GM21423 (cell line): ENCODE measurements at regions not wholly inside any gene's neighbourhood (a gene's known extent, or its start where the extent isn't known, plus 50 kb on each side); places are given as distances from the start of the nearest gene placed in this dataset.

Experiments
- ATAC-seq: cut with Tn5 transposase; IDR thresholded peaks from one replicate; pipeline ENCODE4 v1.9.1; 2021; ENCODE audit warnings: mild to moderate bottlenecking, moderate library complexity; ENCODE audit not compliant: unreplicated experiment

DNA sequence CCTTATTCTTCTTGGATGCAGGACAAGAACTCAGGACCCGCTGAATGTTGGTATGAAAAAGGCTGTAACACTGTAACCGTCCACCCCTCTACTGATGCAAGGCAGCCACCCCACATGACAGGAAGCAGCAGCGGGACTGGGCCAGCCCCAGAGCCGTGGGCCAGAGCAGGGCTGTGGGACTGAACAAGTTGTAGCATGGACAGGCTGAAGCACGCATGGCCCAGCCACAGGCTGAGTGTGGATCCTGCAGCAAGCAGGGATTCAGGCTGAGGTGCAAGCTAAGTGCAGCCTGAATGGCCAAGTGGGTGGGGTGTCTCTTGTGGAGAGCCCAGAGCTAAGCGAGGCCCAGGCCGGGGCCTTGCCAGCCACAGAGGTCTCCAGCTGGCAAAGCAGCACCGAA, 632.2 kb downstream of the SPOCK3 start:
- no peak for ATAC-seq

DNA sequence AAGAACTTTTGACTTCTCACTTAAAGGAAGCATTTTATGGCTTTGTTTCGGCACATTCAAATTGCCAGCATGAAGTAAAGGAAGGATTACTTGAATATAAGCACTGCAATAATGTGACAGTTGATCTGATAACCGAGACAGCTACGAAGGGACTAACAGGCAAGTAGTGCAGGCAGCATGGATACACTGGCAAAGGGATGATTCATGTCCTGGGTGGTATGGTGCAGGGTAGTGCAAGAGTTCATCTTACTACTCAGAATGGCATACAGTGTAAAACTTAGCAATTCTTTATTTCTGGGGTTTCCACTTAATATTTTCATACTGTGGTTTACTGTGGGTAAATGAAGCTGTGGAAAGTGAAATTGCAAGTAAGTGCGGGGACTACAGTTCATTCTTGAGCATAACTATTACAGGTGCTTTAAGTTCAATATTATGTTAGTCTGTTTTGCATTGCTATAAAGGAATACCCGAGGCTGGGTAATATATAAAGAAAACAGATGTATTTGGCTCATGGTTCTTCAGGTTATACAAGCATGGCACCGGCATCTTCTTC, 611.8 kb downstream of the SPOCK3 start:
- no peak for ATAC-seq

DNA sequence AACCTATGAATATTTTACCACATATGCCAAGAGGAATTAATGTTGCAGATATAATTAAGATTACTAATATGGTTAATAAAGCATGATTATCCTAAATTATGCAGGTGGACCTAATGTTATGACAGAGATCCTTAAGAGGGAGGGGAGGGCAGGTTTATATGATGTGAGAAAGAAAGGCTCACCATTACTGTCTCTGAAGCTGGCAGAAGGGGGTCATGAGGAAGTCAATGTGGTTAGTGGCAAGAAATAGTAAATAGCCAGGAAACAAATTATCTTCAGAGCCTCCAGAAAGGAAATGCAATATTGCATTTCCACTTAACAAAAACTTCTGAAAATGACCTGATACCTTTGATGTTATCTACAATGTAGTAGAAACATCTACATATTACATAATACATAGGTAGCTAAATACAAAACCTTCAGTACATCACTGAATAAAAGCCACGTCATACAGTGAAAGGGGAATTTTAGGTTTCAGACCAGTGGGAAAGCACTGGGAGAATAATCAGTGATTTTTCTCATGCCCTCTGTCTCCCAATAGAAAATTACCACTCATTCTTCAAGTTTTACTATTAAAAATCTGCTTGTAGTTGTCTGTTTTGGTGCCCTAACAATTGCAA, 609.2 kb downstream of the SPOCK3 start:
- no peak for ATAC-seq

DNA sequence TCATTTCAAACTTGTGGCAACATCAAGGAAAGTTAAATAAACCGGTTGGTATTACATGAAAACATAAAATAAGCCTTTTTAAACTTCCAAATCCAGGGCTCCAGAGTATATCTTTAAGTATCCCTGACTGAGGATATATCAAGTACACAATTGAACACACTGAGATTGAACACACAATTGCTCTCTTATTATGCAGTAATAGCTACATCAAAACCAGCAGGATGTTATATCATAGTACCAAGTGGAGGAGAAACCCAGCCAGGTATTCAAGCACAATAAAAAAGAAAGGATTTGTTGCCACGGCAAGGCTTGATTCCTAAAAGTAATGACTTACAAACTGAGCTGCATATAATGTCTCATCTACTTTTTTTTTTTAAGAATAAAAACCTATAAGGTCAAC, 605.8 kb downstream of the SPOCK3 start:
- no peak for ATAC-seq

DNA sequence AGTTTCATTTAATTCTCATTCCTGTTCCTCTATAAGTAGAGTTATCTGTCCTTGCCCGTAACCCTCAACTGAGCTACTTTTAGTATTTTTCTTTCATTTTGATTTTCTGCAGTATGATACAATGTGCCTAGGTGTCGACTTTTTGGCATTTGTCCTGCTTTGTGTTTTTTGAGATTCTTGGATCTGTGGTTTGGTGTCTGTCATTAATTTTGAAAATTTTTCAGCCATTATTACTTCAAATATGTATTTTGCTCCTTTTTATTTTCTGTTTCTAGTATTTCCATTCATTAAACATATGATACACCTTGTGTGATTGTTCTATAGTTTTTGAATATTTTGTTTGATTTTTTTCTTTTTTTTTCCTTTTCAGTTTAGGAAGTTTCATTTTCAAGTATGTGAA, 598.9 kb downstream of the SPOCK3 start:
- no peak for ATAC-seq

DNA sequence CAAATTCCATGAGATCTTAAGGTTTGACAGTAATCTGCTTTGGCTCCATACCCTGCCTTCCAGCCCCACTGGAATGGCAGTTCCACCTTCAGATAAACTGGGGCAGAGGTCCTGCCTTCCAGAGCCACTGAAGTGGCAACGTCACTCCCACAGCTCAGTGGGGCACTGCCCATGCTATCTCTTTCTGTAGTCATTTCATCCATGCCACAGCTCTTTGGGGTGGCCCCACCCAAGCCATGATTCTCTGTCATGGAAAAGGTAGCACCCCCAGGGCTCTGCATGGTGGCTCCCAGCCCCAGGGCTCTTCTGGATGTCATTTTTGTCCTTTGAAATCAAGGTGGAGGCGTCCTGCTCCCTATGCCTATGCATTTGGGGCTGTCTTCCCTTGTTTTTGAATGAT, 596.5 kb downstream of the SPOCK3 start:
- ATAC-seq: no peak

DNA sequence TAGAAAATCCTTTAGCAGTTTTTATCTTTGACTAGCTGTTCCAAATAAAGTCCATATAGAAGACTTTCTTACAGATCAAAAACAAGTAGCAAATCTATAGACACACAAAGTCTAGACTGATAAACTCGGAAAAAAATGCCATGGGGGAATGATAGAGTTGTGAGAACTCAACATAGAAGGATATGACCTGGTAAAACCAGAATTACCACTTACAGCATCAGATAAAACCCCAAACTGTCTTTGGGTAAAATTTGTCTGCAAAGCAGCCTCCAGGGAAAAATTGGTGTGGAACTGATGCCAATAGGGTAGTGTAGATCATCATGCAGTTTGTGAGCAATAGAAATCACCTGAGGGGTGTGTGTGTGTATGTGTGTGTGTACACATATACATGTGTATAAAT, 579.1 kb downstream of the SPOCK3 start:
- no peak for ATAC-seq

DNA sequence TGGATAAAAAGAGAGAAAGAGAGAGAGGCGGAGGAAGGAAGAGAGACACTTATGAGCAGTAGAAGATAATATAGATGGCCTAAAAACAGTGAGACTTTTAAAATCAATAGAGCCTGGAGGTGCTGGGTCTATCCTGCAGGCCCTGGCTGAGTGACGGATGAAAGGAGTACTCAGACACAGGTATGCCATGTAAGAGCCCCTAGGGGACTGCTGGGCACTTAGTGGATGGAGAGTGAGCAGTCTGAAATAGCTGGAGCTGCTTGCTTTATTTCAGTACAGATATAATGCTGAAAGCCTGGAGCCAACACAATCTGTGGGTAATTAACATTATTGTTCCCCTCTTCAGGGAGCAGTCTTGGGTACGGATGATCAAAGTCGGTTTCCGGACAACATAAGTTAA, 578.6 kb downstream of the SPOCK3 start:
- ATAC-seq: no peak

DNA sequence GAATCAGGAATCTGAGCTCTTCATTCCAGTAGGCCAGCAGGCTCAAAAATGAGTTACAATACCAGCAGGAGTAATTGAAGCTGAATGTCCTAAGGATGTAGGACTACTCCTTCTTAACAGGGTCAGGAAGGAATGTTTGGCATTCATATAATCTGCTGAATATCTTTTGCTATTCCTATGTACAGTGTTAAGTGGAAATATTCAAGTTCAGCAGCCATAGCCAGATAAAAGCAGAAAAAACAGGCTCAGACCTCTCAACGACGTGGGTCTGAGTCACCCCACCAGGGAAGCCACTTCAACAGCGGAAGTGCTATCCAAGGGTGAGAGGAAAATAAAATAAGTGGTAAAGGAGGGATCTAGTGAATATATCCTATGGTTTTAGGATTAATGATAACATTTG, 577.0 kb downstream of the SPOCK3 start:
- ATAC-seq: no peak

DNA sequence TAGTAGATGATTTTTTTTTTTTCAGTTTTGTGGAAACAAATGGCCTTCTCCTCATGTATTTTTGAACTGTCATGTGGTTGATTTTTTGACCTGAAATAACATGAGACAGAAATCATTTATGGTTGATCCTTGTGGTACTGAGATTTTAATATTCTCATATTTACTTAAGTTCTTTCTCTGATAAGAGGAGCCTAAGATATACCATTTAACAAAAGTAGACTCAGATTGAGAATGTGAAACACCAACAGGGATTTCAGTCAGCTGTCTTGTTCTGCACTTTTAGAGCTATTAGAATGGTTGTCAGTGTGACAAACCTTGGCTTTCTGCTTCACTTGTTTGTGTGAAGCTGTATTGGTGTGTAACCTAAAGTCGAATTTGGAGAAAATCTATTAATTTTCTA, 575.7 kb downstream of the SPOCK3 start:
- no peak for ATAC-seq

DNA sequence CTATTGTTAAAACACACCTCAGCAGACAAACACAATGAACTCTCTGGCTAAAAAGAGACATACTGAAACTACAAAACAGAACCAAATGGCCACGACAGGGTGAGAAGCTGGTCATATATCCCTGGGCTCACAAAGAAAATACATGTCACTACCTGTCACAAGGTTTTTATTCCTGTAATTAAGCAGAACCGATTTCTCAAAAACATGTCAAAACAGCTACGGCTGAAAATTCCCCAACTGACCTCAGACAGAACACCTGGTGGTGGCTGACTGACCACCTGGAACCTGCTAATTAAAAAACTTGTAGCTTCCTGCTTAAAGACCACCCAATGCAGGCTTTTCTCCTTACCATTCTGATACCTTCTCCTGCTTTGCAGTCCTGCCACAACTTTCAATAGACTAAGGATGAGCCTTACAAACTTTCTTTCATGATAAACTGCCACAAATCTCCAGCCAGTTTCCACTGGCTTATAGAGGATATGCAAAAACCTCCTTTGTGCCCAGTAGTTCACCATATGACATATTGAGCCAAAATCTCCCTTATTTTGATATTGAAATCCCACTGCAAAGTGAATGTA, 571.9 kb downstream of the SPOCK3 start:
- ATAC-seq: peak; percentile 93

DNA sequence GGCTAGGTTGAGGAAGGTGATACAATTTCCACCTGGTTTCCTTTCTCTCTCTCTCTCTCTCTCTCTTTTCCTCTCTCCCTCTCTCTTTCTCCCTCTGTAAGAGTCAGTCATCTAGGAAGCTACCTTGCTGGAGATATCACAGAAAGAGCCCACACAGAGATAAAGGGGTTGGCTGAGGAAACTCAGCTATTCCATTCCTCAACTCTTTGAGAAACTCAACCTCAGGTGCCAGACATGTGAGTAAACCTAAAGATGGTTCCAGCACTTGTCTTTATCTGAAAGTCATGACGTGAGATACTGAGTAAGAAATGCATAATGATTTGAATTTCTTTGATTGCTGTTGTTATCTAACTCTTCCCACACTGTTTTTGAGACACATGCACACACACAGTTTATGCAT, 564.0 kb downstream of the SPOCK3 start:
- no peak for ATAC-seq

DNA sequence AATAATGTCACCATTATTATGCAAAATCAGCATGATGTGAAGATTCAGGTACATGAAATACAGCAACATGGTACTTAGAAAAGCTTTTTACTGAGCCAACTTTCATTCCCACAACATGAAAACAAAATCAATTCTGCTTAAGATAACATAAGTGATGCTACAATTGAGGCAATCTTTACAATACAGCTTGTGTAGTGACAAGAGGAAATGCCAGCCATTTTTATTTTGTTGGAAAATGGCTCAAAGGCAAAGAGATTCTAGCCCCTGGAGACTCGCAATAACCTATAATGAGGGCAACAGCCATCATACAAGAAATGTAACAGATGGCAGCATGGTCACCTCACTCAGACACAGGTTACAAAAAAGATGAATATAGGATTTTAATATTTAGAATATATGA, 560.4 kb downstream of the SPOCK3 start:
- no peak for ATAC-seq

DNA sequence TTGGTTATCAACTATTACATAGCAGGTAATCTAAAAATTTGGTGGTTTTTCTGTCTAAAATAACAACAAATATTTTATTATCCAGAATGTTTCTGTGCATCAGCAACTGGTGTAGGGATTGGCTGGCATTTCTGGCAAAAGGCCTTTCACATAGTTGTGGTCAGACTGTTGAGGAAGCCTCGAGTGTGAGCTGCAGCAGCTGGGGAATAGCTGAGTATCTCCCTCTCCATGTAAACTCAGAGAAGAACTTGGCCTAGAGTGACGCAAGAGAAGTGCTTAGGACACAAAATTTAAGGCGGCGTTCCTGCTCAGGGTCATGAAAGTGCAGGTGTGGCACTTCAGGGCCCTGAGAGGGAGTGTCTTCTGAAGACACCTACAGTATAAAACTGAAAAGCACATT, 558.9 kb downstream of the SPOCK3 start:
- ATAC-seq: no peak

DNA sequence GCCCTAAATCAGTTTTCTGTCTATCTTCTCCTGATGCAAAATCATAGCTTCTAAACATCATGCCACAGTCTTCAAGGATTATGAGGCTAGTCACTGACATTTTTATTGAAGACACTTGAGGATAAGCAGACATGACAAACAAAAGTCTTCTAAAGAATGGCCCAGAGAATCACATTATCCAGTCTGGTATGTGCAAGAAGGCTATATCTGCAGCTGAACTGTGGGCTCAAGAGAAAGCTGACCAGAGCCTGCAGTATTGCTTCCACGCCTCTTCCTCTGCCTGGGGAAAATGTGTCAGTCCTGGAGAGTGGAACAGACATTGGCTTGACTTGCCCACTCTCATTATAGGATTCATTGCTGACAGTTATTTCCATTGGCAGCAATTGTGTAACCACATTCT, 553.5 kb downstream of the SPOCK3 start:
- no peak for ATAC-seq

DNA sequence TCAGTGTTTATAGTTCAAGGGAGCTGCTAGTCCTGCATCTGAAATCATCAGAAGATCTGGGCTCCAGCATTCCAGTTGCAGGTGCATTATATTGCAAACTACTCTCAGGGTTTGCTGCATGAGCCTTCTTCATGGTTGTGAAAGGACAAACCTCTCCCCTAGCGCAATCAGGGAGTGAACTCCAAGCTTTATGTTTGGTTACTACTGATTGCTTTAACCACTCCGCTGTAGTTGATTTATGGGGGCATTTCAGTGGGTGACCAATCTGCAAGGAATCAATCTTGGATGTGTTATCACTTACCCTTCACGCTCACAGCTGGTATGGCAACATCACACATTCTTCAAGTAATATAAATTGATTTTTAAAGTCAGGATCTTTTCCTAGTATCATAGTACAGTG, 552.1 kb downstream of the SPOCK3 start:
- ATAC-seq: no peak
